HepG2 (cell line): ENCODE measurements at regions not wholly inside any gene's neighbourhood (a gene's known extent, or its start where the extent isn't known, plus 50 kb on each side); places are given as distances from the start of the nearest gene placed in this dataset.

Experiments used
- GMEB2 ChIP-seq: IDR thresholded peaks from 2 replicates; pipeline ENCODE4 v1.6.1; 2016; ENCODE audit warnings: missing biosample characterization, missing genetic modification reagents, low read depth
- HNRNPLL ChIP-seq: fragments of 200-400 bp; formaldehyde crosslinking; IDR thresholded peaks from 2 replicates; pipeline ENCODE4 v1.6.1; 2017; ENCODE audit warnings: mild to moderate bottlenecking, low read depth, low read length; ENCODE audit not compliant: poor library complexity, severe bottlenecking
- MAFG ChIP-seq: sonication (generic); formaldehyde crosslinking; IDR thresholded peaks from 2 replicates; pipeline ENCODE4 v1.5.1; 2020; ENCODE audit warnings: mild to moderate bottlenecking, missing genetic modification reagents
- NAIF1 ChIP-seq: sonication (generic); formaldehyde crosslinking; IDR thresholded peaks from 2 replicates; pipeline ENCODE4 v1.5.0; 2020; ENCODE audit warnings: mild to moderate bottlenecking, missing genetic modification reagents, borderline replicate concordance
- SMC3 ChIP-seq: IDR thresholded peaks from 2 replicates; pipeline ENCODE4 v1.6.1; 2011; ENCODE audit warnings: low read length, improper control_type of control experiment
- ZBTB1 ChIP-seq: sonication (generic); formaldehyde crosslinking; IDR thresholded peaks from 2 replicates; pipeline ENCODE4 v1.4.0; 2020; ENCODE audit warnings: missing genetic modification reagents, borderline replicate concordance
- ZFP36L1 ChIP-seq: sonication (generic); formaldehyde crosslinking; IDR thresholded peaks from 2 replicates; pipeline ENCODE4 v1.8.0; 2022; ENCODE audit warnings: mild to moderate bottlenecking, missing genetic modification reagents, moderate library complexity
- ZFP37 ChIP-seq: sonication (generic); formaldehyde crosslinking; IDR thresholded peaks from 2 replicates; pipeline ENCODE4 v1.4.0; 2020; ENCODE audit warnings: missing genetic modification reagents, borderline replicate concordance
- ZNF282 ChIP-seq: fragments of 450-650 bp; IDR thresholded peaks from 2 replicates; pipeline ENCODE4 v1.6.1; 2018; ENCODE audit not compliant: partially characterized antibody
- ZNF431 ChIP-seq: sonication (generic); formaldehyde crosslinking; IDR thresholded peaks from 2 replicates; pipeline ENCODE4 v1.9.0; 2022; ENCODE audit warnings: missing genetic modification reagents, low read depth, mild to moderate bottlenecking, borderline replicate concordance
- ZNF615 ChIP-seq: sonication (generic); formaldehyde crosslinking; IDR thresholded peaks from 2 replicates; pipeline ENCODE4 v1.5.0; 2020; ENCODE audit warnings: mild to moderate bottlenecking, missing genetic modification reagents, borderline replicate concordance
- TF ChIP-seq, protein P1 (sequence below): sonication (generic); formaldehyde crosslinking; IDR thresholded peaks from 2 replicates; pipeline ENCODE4 v1.4.0; 2020; ENCODE audit warnings: missing genetic modification reagents
- TF ChIP-seq, protein P2 (sequence below): sonication (generic); formaldehyde crosslinking; IDR thresholded peaks from 2 replicates; pipeline ENCODE4 v1.4.0; 2020; ENCODE audit warnings: missing genetic modification reagents, borderline replicate concordance
- TF ChIP-seq, protein P3 (sequence below): sonication (generic); formaldehyde crosslinking; IDR thresholded peaks from 2 replicates; pipeline ENCODE4 v1.4.0; 2020; ENCODE audit warnings: mild to moderate bottlenecking, missing genetic modification reagents
- TF ChIP-seq, protein P4 (sequence below), 2 experiments: sonication (generic) in 1 of 2; formaldehyde crosslinking in 1 of 2; IDR thresholded peaks; 2 replicates each; pipeline versions ENCODE4 v1.4.0 to v1.6.1; 2018 to 2020; ENCODE audit warnings: missing genetic modification reagents in 2 of 2, borderline replicate concordance in 1 of 2, low read depth in 1 of 2, mild to moderate bottlenecking in 1 of 2, missing biosample characterization in 1 of 2

DNA sequence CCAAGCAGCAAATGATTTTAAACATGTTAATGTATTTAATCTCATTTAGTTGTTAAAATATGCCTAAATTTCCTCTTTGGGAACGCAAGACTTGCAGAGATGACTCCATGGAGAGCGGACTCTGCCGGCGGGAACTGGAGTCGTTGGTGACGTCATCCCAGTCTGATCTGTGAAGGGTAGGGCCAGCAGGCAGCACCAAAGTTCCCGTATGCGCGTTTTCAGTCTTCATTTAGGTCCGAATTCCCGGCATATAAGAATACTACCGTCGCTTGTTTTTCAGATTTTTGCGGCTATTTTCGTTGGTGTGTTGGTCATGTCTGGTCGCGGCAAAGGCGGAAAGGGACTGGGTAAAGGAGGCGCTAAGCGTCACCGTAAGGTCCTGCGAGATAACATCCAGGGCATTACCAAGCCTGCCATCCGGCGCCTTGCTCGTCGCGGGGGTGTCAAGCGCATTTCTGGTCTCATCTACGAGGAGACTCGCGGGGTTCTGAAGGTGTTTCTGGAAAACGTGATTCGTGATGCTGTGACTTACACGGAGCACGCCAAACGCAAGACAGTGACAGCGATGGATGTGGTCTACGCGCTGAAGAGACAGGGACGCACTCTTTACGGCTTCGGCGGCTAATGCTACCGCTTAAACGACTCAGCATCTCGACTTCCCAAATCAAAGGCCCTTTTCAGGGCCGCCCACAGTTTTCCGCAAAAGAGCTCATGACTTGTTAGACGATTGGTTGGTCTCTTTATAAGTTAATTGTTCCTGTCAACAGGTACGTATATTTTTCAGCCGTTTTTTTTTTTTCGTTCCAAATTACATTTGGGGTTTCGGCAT lies 117.3 kb downstream of the HFE start (continued):
- TF ChIP-seq, protein P1, sequence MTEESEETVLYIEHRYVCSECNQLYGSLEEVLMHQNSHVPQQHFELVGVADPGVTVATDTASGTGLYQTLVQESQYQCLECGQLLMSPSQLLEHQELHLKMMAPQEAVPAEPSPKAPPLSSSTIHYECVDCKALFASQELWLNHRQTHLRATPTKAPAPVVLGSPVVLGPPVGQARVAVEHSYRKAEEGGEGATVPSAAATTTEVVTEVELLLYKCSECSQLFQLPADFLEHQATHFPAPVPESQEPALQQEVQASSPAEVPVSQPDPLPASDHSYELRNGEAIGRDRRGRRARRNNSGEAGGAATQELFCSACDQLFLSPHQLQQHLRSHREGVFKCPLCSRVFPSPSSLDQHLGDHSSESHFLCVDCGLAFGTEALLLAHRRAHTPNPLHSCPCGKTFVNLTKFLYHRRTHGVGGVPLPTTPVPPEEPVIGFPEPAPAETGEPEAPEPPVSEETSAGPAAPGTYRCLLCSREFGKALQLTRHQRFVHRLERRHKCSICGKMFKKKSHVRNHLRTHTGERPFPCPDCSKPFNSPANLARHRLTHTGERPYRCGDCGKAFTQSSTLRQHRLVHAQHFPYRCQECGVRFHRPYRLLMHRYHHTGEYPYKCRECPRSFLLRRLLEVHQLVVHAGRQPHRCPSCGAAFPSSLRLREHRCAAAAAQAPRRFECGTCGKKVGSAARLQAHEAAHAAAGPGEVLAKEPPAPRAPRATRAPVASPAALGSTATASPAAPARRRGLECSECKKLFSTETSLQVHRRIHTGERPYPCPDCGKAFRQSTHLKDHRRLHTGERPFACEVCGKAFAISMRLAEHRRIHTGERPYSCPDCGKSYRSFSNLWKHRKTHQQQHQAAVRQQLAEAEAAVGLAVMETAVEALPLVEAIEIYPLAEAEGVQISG (CRISPR knock-in tag): peak; percentile 82; the same call in 1 of the 2 replicates
- TF ChIP-seq HNRNPLL: peak; percentile 53
- no peak for TF ChIP-seq GMEB2 (CRISPR knock-in tag)
- peak; percentile 79; the same call in 1 of the 2 replicates for TF ChIP-seq NAIF1
- TF ChIP-seq, protein P2, sequence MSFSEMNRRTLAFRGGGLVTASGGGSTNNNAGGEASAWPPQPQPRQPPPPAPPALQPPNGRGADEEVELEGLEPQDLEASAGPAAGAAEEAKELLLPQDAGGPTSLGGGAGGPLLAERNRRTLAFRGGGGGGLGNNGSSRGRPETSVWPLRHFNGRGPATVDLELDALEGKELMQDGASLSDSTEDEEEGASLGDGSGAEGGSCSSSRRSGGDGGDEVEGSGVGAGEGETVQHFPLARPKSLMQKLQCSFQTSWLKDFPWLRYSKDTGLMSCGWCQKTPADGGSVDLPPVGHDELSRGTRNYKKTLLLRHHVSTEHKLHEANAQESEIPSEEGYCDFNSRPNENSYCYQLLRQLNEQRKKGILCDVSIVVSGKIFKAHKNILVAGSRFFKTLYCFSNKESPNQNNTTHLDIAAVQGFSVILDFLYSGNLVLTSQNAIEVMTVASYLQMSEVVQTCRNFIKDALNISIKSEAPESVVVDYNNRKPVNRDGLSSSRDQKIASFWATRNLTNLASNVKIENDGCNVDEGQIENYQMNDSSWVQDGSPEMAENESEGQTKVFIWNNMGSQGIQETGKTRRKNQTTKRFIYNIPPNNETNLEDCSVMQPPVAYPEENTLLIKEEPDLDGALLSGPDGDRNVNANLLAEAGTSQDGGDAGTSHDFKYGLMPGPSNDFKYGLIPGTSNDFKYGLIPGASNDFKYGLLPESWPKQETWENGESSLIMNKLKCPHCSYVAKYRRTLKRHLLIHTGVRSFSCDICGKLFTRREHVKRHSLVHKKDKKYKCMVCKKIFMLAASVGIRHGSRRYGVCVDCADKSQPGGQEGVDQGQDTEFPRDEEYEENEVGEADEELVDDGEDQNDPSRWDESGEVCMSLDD (CRISPR knock-in tag): peak; percentile 59; the same call in 1 of the 2 replicates
- TF ChIP-seq ZNF282: no peak
- TF ChIP-seq ZNF615 (CRISPR knock-in tag): peak; percentile 92
- no peak for TF ChIP-seq ZBTB1 (CRISPR knock-in tag)
- TF ChIP-seq ZFP36L1 (CRISPR knock-in tag): peak; percentile 78; the same call in 1 of the 2 replicates
- no peak for TF ChIP-seq ZNF431
- no peak; the same call in 1 of the 2 replicates for TF ChIP-seq MAFG (CRISPR knock-in tag)
- peak; percentile 61; the same call in 1 of the 2 replicates for TF ChIP-seq ZFP37 (CRISPR knock-in tag)
- TF ChIP-seq SMC3: peak; percentile 36
- TF ChIP-seq, protein P3, sequence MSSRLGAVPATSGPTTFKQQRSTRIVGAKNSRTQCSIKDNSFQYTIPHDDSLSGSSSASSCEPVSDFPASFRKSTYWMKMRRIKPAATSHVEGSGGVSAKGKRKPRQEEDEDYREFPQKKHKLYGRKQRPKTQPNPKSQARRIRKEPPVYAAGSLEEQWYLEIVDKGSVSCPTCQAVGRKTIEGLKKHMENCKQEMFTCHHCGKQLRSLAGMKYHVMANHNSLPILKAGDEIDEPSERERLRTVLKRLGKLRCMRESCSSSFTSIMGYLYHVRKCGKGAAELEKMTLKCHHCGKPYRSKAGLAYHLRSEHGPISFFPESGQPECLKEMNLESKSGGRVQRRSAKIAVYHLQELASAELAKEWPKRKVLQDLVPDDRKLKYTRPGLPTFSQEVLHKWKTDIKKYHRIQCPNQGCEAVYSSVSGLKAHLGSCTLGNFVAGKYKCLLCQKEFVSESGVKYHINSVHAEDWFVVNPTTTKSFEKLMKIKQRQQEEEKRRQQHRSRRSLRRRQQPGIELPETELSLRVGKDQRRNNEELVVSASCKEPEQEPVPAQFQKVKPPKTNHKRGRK (CRISPR knock-in tag): no peak
- TF ChIP-seq, protein P4, sequence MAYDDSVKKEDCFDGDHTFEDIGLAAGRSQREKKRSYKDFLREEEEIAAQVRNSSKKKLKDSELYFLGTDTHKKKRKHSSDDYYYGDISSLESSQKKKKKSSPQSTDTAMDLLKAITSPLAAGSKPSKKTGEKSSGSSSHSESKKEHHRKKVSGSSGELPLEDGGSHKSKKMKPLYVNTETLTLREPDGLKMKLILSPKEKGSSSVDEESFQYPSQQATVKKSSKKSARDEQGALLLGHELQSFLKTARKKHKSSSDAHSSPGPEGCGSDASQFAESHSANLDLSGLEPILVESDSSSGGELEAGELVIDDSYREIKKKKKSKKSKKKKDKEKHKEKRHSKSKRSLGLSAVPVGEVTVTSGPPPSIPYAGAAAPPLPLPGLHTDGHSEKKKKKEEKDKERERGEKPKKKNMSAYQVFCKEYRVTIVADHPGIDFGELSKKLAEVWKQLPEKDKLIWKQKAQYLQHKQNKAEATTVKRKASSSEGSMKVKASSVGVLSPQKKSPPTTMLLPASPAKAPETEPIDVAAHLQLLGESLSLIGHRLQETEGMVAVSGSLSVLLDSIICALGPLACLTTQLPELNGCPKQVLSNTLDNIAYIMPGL (CRISPR knock-in tag; IDR thresholded peaks at IDR 0.05; ENCODE audit: borderline replicate concordance in 1 of 2, low read depth in 1 of 2): peak; percentile 96 to 99
